RPMI8226 (cell line): ENCODE measurements at regions not wholly inside any gene's neighbourhood (a gene's known extent, or its start where the extent isn't known, plus 50 kb on each side); places are given as distances from the start of the nearest gene placed in this dataset.

Source experiments
- DNase-seq: peaks from one replicate; pipeline ENCODE4 v3.0.0-alpha.2; 2015

DNA sequence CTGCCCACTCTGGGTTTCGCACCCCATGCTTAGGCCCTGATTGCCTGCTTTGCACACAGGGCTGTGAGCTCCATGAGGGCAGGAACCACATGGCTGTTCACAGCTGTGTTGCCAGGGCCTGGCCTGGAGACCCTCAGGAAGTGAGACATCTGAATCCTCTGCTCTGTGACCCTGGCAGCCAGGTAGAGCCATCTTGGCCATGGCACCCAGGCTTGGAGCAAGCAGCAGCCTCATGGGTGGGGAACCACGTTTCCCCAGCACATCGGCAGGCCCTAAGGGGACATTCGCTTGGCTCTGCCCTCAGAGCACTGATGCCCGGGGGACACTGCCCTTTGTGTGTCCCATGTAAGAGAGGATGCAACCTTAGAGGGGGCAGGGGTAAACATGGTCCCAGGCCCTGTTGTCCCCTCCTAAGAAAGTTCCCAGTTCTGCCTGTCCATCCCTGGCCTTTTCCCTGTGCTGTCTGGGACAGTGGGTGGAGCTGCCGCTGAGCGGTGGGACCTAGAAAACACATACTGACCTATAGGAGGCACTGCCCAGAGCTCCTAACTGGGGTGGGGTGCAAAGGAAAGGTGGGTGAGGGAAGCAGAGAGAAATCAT is 144.1 kb upstream of the IER5L start:
- no peak for DNase-seq

GRCh38 chr9:129321286-129322021 is 143.4 kb upstream of the IER5L start:
- no peak for DNase-seq

GRCh38 chr9:129320575-129321285 is 142.7 kb upstream of the IER5L start:
- peak; percentile 75 for DNase-seq

DNA sequence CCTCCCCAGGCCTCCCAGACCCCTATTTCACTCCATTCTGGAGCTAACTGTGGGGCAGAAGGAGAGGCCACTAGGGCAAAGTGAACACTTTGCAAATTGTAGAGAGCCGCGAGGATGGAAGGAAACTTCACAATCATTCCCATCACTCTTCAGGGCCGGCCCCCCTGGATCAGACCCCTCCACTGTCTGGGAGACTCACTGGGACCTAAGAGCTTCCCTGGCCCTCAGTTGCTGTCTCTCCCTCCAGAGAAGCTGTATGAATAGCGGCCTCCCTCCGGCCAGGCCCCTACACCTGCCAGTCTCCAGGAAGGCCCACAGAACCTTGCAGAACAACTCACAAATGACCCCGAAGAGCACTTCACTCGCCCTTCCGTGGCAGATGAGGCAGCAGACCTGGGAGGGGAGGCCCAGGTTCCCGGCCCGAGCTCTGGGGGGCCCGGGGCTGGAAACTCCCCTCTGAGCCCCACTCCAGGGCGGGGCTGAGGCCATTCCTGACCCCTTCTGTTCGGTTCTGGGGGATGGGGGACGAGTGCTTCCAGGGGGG is 141.9 kb upstream of the IER5L start:
- no peak for DNase-seq

DNA sequence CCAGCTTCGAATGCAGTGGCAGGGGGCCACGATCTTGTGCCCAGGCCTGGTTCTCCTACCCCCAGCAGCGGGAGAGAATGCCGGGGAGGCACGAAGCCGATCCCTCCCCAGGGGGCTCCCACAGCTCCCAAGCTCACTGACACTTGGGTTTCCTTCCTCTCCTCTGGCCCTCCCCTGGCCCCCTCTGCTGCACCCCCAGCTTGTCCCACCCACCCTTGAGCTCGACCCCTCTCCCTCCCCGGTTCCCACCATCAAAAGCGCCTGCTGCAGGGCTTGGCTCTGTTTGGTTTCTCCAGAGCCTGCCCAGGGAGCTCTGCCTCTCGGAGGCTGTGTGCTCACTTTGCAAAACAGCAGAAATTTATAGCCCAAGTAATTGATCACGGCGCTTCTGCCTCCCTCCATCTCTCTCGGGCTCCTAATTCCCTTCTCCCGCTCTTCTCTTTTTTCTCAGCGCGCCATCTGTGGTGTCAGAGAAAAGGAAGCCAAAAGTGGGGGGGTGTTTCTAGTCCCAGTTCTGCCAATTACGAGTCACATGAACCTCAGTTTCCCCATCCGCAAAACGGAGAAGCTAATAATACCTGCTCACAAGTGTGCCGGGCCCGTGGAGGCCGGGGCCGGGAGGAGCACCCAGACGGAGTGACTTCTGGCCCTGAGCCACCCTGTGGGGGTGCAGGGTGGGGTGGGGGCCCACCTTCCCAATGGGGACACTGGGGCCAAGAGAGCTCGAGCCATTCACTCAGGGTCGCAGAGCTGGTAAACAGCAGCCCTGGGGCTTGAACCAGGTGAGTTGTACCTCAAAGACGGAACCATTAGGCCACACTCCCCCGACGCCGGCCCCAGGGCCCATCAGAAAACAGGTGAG is 141.2 kb upstream of the IER5L start:
- DNase-seq: no peak

- no peak for DNase-seq
These were observed 140.3 kb upstream of the IER5L start for GRCh38 chr9:129318121-129319075.

- DNase-seq: peak; percentile 55
These were observed 139.3 kb upstream of the IER5L start for GRCh38 chr9:129317179-129318011.

DNA sequence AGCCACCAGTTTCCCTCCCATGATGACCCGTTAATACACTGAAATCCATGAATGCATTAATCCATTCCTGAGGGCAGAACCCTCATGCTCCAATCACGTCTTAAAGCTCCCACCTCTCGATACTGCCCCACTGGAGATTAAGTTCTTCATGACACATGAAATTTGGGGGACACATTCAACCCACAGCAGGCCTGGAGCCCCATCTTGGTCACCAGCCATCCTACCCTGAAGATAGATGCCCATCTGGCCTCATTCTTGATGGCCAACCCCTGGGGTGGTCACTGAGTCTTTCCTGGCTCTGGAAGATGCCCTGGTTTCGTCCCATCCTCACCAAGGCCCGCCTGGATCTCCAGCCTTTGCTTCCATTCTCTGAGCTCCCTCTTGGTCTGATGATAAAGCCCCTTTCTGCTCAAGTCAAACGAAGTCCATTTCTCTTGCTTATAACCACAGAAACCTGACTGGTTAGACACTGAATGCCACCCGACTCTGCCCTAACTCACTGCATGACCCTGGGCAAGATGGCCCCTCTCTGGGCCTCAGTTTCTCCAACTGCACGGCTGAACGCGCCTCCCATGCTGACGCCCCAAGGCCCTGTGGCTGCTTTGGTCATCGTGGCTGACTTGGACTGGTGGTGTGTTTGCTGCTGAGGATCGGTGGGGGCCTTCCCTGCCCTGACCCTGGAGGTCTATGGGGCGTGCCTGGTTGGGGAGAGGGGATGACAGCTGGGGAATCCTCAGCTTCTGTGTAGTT is 138.4 kb upstream of the IER5L start:
- DNase-seq: no peak

DNA sequence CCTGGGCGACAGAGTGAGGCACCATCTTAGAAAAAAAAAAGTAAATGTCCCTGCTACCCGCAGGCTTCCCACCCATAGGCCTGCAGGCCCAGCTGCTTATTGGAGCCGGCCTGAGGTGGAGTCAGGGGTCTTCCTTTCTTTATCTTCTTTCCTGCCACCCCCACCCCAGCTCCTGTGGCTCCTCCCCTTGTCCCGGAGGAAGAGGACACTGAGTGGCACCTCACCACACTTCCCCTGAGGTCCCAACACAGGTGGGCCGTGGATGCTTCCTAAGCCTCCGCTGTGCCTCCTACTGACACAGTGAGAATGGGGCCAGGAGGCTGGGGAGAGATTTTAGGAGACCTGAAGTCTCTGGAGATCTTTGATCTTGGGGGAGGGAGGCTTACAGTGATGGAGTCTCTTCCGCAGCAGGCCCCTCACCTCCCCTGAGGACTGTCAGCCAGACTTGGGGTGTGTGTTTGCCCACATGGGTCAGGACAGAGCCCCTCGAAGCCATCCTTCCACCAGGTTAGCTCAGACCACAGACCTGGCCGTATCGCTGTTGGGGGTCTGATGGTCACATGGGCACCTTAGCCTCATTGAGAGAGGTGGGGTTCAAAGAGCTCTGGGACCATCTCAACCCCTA is 135.4 kb upstream of the IER5L start:
- no peak for DNase-seq

DNA sequence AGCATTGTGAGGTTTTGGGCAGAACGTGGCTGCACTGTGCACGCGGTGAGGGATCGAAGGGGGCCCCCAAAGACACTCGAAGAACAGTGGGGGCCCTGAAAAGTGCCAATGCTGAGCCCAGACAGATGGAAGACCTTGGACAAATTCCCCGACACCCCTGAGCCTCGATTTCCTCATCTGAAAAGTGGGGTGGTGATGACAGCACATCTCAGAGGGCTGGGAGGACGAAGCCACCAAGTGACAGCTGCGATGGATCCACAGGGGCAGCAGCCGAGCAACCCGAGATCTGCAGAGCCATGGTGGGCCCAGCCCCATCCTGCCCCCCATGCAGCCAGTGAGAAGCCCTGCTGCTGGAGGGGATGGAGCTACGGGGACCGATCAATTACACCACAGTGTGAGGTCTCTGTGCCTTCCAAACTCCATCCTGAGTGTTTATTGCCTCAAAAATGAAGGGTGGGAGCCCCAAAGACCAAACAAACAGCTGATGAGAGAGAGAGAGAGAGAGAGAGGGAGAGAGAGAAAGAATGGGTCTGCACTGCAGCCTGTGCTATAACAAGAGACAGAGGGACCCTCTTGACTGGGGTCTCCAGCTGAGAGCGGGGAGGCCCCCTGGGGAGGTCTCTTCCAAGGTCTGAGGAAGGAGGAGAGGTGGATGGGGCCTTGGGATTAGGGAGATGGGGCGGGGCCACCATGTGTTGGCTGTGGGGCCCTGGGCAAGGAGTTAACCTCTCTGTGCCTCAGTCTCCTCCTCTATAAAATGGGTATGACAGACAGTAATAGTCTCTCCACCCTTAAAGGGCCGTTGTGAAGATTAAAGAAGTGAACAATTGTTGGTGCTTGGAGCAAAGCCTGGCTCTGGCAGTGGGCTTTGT is 134.4 kb upstream of the IER5L start:
- DNase-seq: no peak

GRCh38 chr9:129311643-129312042 is 133.6 kb upstream of the IER5L start:
- DNase-seq: no peak

DNA sequence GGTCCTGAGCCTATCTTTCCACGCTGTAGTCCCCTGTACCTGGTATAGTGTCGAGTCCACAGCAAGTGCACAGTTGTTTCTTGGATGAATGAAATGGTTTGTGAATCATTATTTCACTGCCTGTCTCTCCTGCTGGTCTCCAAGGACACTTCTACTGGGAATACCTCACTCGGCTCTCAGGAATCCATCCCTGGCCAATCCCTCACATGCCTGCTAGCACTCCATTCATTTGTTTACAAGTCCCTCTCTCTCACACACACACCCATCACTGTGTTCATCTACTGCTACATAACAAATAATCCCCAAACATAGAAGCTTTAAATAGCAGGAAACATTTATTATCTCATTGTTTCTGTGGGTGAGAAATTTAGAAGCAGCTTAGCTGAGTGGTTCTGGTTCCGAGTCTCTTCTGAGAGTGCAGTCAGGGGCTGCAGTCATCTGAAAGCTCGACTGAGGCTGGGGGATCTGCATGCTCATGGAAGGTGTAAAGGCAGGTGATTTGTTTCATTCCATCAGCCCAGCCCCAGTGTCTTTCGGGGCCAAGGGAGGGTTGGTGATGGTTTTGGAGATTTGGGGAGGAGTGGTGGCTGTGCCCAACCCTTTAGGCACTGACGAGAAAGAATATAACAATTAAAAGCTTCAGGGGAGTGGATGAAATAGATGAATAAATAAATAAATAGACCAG is 132.7 kb upstream of the IER5L start:
- DNase-seq: no peak

DNA sequence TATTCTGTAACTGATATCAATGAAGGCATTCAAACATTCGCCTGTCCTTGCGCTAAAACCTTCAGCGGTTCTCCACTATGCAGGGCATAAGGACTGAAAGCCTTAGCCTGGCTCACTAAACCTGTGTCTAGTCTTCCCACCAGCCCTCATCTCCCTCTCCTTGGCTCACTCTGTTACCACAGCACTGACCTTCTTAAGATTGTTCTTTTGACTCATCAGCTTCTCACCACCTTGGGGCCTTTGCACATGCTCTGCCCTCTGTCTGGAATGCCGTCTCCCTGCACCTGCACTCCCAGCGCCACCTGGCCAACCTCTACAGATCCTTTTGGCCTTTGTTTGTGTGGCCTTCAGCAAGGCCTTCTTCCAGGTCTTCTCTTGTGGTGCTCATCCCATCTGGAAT is 131.8 kb upstream of the IER5L start:
- no peak for DNase-seq

DNA sequence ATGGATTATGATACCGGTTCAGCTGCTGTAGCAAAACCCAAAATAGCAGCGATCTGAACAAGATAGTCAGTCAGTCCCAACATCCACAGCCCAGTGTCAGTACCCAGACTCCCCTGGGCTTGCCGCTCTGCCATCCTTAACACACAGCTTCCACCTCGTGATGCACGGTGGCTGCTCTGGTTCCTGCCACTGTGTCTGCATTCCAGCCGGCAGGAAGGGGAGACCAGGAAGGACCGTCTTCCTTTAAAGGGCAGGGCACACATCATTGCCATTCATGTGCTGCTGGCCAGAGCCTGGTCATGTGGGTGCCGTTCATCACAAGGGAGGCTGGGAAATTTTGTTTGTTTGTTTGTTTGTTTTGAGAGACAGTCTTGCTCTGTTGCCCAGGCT is 131.0 kb upstream of the IER5L start:
- DNase-seq: no peak

DNA sequence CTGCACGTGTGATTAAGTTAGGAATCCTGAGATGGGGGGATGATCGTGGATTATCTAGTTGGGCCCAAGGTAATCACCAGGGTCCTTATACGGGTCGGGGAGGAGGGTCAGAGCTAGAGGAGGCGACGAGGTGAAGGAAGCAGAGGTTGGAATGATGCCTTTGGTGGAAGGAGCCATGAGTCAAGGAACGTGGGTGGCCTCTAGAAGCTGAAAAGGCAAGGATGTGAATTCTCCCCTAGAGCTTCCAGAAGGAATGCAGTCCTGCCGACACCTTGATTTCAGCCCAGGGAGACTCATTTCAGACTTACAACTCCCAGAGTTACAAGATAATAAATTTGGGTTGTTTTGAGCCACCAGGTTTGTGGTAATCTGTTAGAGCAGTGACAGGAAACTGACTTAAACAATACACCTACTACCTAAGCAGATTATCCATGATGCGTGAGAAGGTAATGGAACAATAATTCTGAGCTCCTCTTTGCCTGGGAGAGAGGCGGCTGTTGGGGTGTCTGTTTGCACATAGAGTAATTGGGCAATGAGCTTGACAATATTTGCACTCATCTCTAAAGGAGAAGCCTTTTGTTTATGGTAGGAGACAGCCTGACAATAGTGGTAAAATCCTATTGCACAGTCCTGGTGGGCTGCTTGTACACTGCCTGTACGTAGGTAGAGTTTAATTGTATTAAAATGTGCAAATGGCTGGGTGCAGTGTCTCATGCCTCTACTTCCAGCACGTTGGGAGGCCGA is 129.3 kb upstream of the IER5L start:
- no peak for DNase-seq

DNA sequence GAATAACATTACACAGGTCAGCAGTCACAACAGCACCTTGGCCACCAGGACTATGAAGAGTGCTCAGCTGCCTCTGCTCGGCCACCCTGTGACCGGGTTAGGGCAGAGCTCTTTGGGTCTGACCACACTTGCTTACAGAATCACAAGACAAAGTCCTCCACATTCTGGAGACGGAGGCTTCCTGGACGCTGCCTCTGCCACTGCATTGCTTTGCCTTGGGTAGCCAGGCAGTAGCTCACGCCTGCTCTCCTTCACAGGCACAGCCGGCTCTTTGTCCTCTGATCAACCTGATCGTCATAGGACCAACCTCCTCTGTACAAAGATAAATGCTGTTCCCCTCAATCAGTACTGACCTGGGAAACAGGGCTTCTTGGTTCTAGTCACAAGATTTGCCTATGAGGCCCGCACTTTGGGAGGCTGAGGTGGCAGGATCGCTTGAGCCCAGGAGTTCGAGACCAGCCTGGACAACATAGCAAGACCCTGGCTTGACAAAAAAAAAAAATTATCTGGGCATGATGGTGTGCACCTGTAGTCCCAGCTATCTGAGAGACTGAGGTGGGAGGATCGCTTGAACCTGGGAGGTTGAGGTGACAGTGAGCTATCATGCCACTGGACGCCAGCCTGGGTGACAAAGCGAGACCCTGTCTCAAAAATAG is 128.4 kb upstream of the IER5L start:
- no peak for DNase-seq

DNA sequence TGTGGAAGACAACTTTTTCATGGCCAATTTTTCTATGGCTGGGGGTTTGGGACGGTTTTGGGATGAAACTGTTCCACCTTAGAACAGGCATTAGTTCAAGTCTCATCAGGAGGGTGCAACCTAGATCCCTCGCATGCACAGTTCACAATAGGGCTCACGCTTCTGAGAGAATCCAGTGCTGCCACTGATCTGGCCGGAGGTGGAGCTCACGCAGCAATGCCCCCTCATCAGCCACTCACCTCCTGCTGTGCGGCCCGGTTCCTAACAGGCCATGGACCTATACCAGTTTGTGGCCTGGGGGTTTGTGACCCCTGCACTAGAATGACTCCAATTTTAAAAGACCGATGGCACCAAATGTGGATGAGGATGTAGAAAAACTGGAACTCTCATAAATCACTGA is 127.2 kb upstream of the IER5L start:
- no peak for DNase-seq
